ENCODE measurements at regions not wholly inside any gene's neighbourhood (a gene's known extent, or its start where the extent isn't known, plus 50 kb on each side); places are given as distances from the start of the nearest gene placed in this dataset.

GRCh38 chr13:105799155-105799554 is 736.3 kb downstream of the EFNB2 start:
- no peaks in the 10 kb centered on the region; the same call in 1 of the 2 replicates for H3K36me3 ChIP-seq (ENCODE audit: low read depth)
- no peak for TF ChIP-seq CTCF (IDR thresholded peaks at IDR 0.05; ENCODE audit: poor library complexity, severe bottlenecking)
- DNase-seq (ENCODE audit: low spot score): no peak
- no peaks in the 10 kb centered on the region for H3K4me1 ChIP-seq (ENCODE audit: insufficient read depth, poor library complexity, severe bottlenecking)
- H3K27me3 ChIP-seq (ENCODE audit: insufficient read depth, poor library complexity, severe bottlenecking): no peaks in the 10 kb centered on the region
- no peaks in the 10 kb centered on the region for H3K9me3 ChIP-seq (ENCODE audit: severe bottlenecking)
- ATAC-seq (ENCODE audit: low read depth): no peak
- no peak overlapping the region for H3K4me3 ChIP-seq (ENCODE audit: severe bottlenecking)
- no peak overlapping the region for H3K27ac ChIP-seq (ENCODE audit: poor library complexity, severe bottlenecking)

DNA sequence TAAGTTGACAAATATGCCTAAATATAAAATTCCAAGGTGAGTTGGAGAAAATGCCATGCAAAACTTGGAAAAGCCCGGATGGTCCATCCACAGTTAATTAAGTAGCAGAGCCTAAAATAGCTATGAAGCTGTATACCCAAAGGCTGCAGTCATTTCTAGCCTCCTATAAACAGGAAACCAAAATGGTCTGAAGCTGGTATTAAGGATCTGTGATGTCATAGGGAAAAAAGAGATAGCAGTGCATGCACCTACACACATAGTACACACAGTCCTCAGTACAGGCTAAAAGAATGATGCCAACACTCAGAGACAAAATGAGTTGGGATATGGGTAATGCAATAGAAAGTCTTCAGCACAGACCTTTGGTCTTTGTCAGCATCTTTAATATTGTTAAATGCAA is 736.9 kb downstream of the EFNB2 start:
- Histone ChIP-seq H3K27me3 (ENCODE audit: insufficient read depth, poor library complexity, severe bottlenecking) (no peaks in the 10 kb centered on the region), H3K27ac (ENCODE audit: poor library complexity, severe bottlenecking) (no peak overlapping the region), H3K4me3 (ENCODE audit: severe bottlenecking) (no peak overlapping the region), H3K36me3 (ENCODE audit: low read depth) (no peaks in the 10 kb centered on the region; the same call in 1 of the 2 replicates), H3K4me1 (ENCODE audit: insufficient read depth, poor library complexity, severe bottlenecking) (no peaks in the 10 kb centered on the region), H3K9me3 (ENCODE audit: severe bottlenecking) (no peaks in the 10 kb centered on the region)
- no peak for ATAC-seq (ENCODE audit: low read depth)
- no peak for TF ChIP-seq CTCF (IDR thresholded peaks at IDR 0.05; ENCODE audit: poor library complexity, severe bottlenecking)
- no peak for DNase-seq (ENCODE audit: low spot score)

DNA sequence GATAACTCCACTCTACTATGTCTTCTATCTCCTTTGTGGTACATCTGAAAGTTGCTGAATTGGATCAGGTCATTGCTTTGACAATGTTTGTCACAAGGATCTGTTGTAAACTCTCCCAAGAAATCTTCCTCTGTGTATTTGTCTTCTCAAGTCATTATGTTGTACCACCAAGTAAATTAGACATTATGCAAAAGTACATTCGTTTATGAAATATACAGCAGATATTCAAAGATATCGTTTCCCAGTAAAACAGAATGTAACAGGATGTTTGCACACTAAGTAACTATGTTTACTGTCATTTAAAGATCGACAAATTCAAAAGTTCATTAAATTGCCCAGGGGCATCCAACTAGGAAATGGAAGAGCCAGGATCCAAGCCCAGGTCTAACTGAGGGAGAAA is 739.4 kb downstream of the EFNB2 start:
- Histone ChIP-seq H3K9me3 (ENCODE audit: severe bottlenecking) (no peaks in the 10 kb centered on the region), H3K4me1 (ENCODE audit: insufficient read depth, poor library complexity, severe bottlenecking) (no peaks in the 10 kb centered on the region), H3K4me3 (ENCODE audit: severe bottlenecking) (no peak overlapping the region), H3K27me3 (ENCODE audit: insufficient read depth, poor library complexity, severe bottlenecking) (no peaks in the 10 kb centered on the region), H3K36me3 (ENCODE audit: low read depth) (no peaks in the 10 kb centered on the region), H3K27ac (ENCODE audit: poor library complexity, severe bottlenecking) (no peak overlapping the region)
- TF ChIP-seq CTCF (IDR thresholded peaks at IDR 0.05; ENCODE audit: poor library complexity, severe bottlenecking): no peak
- no peak for DNase-seq (ENCODE audit: low spot score)
- ATAC-seq (ENCODE audit: low read depth): no peak

DNA sequence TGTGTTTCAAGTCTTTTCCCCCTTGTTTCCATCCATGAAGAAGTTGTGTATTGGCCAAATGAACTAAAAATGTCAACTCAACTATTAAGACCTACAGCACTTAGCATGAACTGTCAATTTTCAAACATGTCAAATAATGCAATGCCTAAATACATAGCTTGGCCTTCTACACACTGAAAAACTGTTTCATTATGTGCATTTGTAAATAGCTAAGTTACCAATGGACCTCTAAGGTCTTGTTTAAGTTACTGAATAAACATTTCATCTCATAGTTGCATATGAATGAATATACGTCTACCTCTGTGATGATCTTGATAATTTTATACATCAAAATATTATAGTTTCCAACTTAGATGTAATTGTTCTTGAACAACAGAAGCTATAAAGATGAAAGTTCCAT is 744.5 kb downstream of the EFNB2 start:
- no peaks in the 10 kb centered on the region for H3K27me3 ChIP-seq (ENCODE audit: insufficient read depth, poor library complexity, severe bottlenecking)
- DNase-seq (ENCODE audit: low spot score) (no peak), ATAC-seq (ENCODE audit: low read depth) (no peak)
- H3K36me3 ChIP-seq (ENCODE audit: low read depth): no peaks in the 10 kb centered on the region
- no peak for TF ChIP-seq CTCF (IDR thresholded peaks at IDR 0.05; ENCODE audit: poor library complexity, severe bottlenecking)
- no peak overlapping the region for H3K4me3 ChIP-seq (ENCODE audit: severe bottlenecking)
- H3K9me3 ChIP-seq (ENCODE audit: severe bottlenecking): no peaks in the 10 kb centered on the region
- H3K27ac ChIP-seq (ENCODE audit: poor library complexity, severe bottlenecking): no peak overlapping the region
- no peaks in the 10 kb centered on the region for H3K4me1 ChIP-seq (ENCODE audit: insufficient read depth, poor library complexity, severe bottlenecking)

- ATAC-seq (ENCODE audit: low read depth): no peak
- DNase-seq (ENCODE audit: low spot score): no peak
- no peak for TF ChIP-seq CTCF (IDR thresholded peaks at IDR 0.05; ENCODE audit: poor library complexity, severe bottlenecking)
- Histone ChIP-seq H3K27ac (ENCODE audit: poor library complexity, severe bottlenecking) (no peak overlapping the region), H3K36me3 (ENCODE audit: low read depth) (no peaks in the 10 kb centered on the region), H3K4me1 (ENCODE audit: insufficient read depth, poor library complexity, severe bottlenecking) (no peaks in the 10 kb centered on the region), H3K9me3 (ENCODE audit: severe bottlenecking) (no peaks in the 10 kb centered on the region), H3K4me3 (ENCODE audit: severe bottlenecking) (no peak overlapping the region), H3K27me3 (ENCODE audit: insufficient read depth, poor library complexity, severe bottlenecking) (no peaks in the 10 kb centered on the region)
These were observed 746.9 kb downstream of the EFNB2 start for GRCh38 chr13:105788530-105788929.

Data from RWPE2 (cell line).